Osteoblast (primary cell): ENCODE measurements at regions not wholly inside any gene's neighbourhood (a gene's known extent, or its start where the extent isn't known, plus 50 kb on each side); places are given as distances from the start of the nearest gene placed in this dataset.
"Not testable (repeated sequence)": the region's sequence is repeated elsewhere in the genome, so short reads cannot be mapped to it uniquely, and the experiment has no call there.

ENCODE experiments used
- DNase-seq: peaks from one replicate; pipeline ENCODE4 v3.0.0; 2011; ENCODE audit warnings: low spot score, mixed read lengths; ENCODE audit not compliant: insufficient read length; ENCODE audit errors: missing footprints
- H2AFZ ChIP-seq: 2 replicates; pipeline ENCODE4 v1.6.0; 2011; ENCODE audit warnings: mild to moderate bottlenecking, low read length
- H3K27ac ChIP-seq: 2 replicates; pipeline ENCODE4 v1.5.1; 2011; ENCODE audit warnings: mild to moderate bottlenecking, low read depth, low read length, moderate library complexity
- H3K27me3 ChIP-seq: 2 replicates; pipeline ENCODE4 v1.6.0; 2012; ENCODE audit warnings: mild to moderate bottlenecking, control low read depth, inconsistent platforms, low read length, moderate library complexity; ENCODE audit not compliant: insufficient read depth
- H3K36me3 ChIP-seq: 2 replicates; pipeline ENCODE4 v1.5.1; 2011; ENCODE audit warnings: mild to moderate bottlenecking, low read length, control low read depth, moderate library complexity; ENCODE audit not compliant: insufficient read depth
- H3K4me1 ChIP-seq: 2 replicates; pipeline ENCODE4 v1.5.1; 2011; ENCODE audit warnings: mild to moderate bottlenecking, low read length, control low read depth, moderate library complexity; ENCODE audit not compliant: insufficient read depth
- H3K4me2 ChIP-seq: 2 replicates; pipeline ENCODE4 v1.6.0; 2011; ENCODE audit warnings: mild to moderate bottlenecking, low read length; ENCODE audit not compliant: insufficient read depth
- H3K4me3 ChIP-seq: fragments of 200-600 bp; sonication (generic); 3 replicates; pipeline ENCODE4 v1.5.1; 2012; ENCODE audit warnings: mild to moderate bottlenecking, low read length, inconsistent platforms; ENCODE audit not compliant: insufficient read depth
- H3K79me2 ChIP-seq: 2 replicates; pipeline ENCODE4 v1.6.0; 2012; ENCODE audit warnings: mild to moderate bottlenecking, low read length, control low read depth, inconsistent platforms; ENCODE audit not compliant: insufficient read depth
- H3K9me3 ChIP-seq: 2 replicates; pipeline ENCODE4 v1.5.1; 2011; ENCODE audit warnings: low read depth, low read length, control low read depth
- H4K20me1 ChIP-seq: 2 replicates; pipeline ENCODE4 v1.6.0; 2012; ENCODE audit warnings: mild to moderate bottlenecking, low read length, control low read depth; ENCODE audit not compliant: insufficient read depth
- CTCF ChIP-seq: IDR thresholded peaks from 2 replicates; pipeline ENCODE4 v1.5.1; 2011; ENCODE audit warnings: mild to moderate bottlenecking, low read depth, low read length, moderate library complexity; ENCODE audit errors: extremely low read depth

GRCh38 chr2:18046558-18047212 lies 168.2 kb downstream of the KCNS3 start:
- Histone ChIP-seq H3K79me2 (no peaks in the 10 kb centered on the region), H2AFZ (no peak overlapping the region), H3K27me3 (no peaks in the 10 kb centered on the region), H3K4me3 (no peak overlapping the region), H3K27ac (no peak overlapping the region), H3K9me3 (no peaks in the 10 kb centered on the region), H4K20me1 (no peaks in the 10 kb centered on the region), H3K4me2 (no peak overlapping the region), H3K4me1 (no peaks in the 10 kb centered on the region), H3K36me3 (no peaks in the 10 kb centered on the region)
- no peak for TF ChIP-seq CTCF
- DNase-seq, result no peak

- no peaks in the 10 kb centered on the region for H3K36me3 ChIP-seq
- H3K79me2 ChIP-seq, result no peaks in the 10 kb centered on the region
- H4K20me1 ChIP-seq, result no peaks in the 10 kb centered on the region
- H3K4me1 ChIP-seq, result no peaks in the 10 kb centered on the region
- DNase-seq, result no peak
- H3K4me3 ChIP-seq, result no peak overlapping the region
- no peak overlapping the region for H3K27ac ChIP-seq
- no peak overlapping the region for H3K4me2 ChIP-seq
- H3K9me3 ChIP-seq, result no peaks in the 10 kb centered on the region
- H3K27me3 ChIP-seq, result no peaks in the 10 kb centered on the region
- H2AFZ ChIP-seq, result no peak overlapping the region
- no peak for TF ChIP-seq CTCF
Observed at GRCh38 chr2:18046017-18046416, 167.6 kb downstream of the KCNS3 start.

GRCh38 chr2:18045230-18045629 lies 166.8 kb downstream of the KCNS3 start:
- Histone ChIP-seq H4K20me1 (no peaks in the 10 kb centered on the region), H3K36me3 (no peaks in the 10 kb centered on the region), H3K9me3 (no peaks in the 10 kb centered on the region), H3K27ac (no peak overlapping the region), H3K79me2 (no peaks in the 10 kb centered on the region), H3K4me3 (no peak overlapping the region), H3K4me2 (no peak overlapping the region), H2AFZ (no peak overlapping the region), H3K27me3 (no peaks in the 10 kb centered on the region), H3K4me1 (no peaks in the 10 kb centered on the region)
- no peak for DNase-seq
- TF ChIP-seq CTCF, result no peak

- DNase-seq, H3K36me3 ChIP-seq, H4K20me1 ChIP-seq, H3K4me3 ChIP-seq, H2AFZ ChIP-seq, H3K4me2 ChIP-seq, H3K4me1 ChIP-seq, H3K27me3 ChIP-seq, H3K79me2 ChIP-seq, H3K27ac ChIP-seq, H3K9me3 ChIP-seq: not testable (repeated sequence)
Observed at GRCh38 chr2:18017381-18017780, 138.9 kb downstream of the KCNS3 start.
